GM19395 (cell line): ENCODE measurements at regions not wholly inside any gene's neighbourhood (a gene's known extent, or its start where the extent isn't known, plus 50 kb on each side); places are given as distances from the start of the nearest gene placed in this dataset.

ENCODE experiments used
- ATAC-seq: cut with Tn5 transposase; IDR thresholded peaks from one replicate; pipeline ENCODE4 v1.9.1; 2021; ENCODE audit warnings: mild to moderate bottlenecking, moderate library complexity; ENCODE audit not compliant: unreplicated experiment

DNA sequence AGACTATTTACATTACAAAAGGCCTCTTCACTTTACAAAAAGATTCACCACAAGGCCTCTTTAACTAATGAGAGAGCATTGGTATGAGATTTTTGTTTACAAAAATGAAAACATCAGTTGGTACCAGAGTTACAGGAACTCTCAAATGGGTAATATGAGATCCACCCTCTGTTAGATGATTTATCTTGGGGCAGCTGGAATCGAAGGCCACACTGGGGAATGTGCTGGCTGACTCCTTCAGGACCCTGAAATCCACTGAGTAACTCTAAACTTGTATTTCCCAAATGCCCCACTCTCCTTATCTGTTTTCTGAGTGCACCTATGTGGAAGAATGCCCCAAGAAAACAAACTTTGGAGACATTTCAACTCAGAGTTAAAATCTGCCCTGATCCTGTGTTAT is 232.9 kb upstream of the F9 start:
- no peak for ATAC-seq

- ATAC-seq = no peak
Measured at GRCh38 chrX:139293991-139294390, 236.5 kb upstream of the F9 start.

GRCh38 chrX:139290310-139290709 is 240.2 kb upstream of the F9 start:
- no peak for ATAC-seq

DNA sequence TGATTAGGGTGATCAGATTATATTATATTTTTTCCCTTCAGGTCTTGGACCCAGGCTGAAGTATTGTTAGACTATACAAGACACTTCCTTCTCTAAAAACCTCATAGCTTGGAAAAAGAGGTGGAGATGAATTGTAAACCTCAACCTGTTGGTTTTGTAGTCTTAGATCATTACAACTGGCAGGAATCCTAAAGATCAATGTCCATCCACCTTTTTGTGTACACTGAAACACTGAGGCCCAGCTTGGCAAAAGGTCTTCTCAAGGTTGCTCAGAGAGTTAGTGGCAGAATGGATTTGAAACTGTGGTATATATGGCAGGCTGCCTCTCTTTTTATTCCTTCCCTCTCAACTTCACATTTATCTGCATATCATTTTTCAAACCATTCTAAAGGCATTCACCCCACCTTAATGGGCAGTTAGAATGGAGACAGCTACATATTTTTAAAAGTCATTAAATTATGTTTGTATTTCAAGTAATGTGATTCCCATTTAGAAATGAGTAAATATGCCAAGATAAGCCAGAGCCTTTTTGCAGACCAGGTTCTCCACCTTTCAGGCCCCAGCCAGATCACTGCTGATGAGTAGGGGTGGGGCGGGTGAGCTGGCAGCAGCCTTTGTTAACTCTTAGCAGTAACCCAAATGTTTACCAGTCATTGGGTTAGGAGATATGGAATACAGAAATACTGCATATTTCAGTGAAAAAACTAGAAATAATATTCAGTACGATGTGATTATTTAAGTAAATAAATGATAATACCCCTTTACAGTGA is 243.2 kb upstream of the F9 start:
- no peak for ATAC-seq

DNA sequence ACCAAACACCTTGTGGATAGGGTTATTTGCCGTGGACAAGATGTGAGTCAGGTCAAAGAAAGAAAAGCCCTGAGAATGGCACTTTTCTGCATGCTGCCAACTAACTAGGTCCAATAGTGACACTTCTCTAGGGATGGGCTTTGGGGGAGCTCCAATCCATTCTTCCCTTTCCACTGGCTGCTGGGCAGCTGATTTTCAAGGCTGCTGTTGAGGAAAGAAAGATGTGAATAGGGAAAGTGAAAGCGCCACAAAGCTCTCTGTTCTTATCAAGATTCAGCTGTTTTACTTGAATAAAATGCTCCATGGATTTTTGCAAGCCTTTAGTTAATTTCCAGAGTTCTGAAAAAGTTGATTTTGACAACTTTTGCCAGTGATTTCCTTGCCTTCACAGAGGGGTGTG is 244.2 kb upstream of the F9 start:
- ATAC-seq = no peak

GRCh38 chrX:139267851-139268250 is 262.7 kb upstream of the F9 start:
- no peak for ATAC-seq

- ATAC-seq = no peak
Measured at GRCh38 chrX:139246295-139246694, 284.2 kb upstream of the F9 start.

- ATAC-seq = no peak
Measured at GRCh38 chrX:139237141-139237540, 293.4 kb upstream of the F9 start.

- ATAC-seq = no peak
Measured at GRCh38 chrX:139234898-139235297, 295.6 kb upstream of the F9 start.

GRCh38 chrX:139224953-139225665 is 305.4 kb upstream of the F9 start:
- ATAC-seq = no peak

- ATAC-seq = no peak
Measured at GRCh38 chrX:139222511-139223200, 307.9 kb upstream of the F9 start.

GRCh38 chrX:139213241-139213709 is 317.3 kb upstream of the F9 start:
- no peak for ATAC-seq

DNA sequence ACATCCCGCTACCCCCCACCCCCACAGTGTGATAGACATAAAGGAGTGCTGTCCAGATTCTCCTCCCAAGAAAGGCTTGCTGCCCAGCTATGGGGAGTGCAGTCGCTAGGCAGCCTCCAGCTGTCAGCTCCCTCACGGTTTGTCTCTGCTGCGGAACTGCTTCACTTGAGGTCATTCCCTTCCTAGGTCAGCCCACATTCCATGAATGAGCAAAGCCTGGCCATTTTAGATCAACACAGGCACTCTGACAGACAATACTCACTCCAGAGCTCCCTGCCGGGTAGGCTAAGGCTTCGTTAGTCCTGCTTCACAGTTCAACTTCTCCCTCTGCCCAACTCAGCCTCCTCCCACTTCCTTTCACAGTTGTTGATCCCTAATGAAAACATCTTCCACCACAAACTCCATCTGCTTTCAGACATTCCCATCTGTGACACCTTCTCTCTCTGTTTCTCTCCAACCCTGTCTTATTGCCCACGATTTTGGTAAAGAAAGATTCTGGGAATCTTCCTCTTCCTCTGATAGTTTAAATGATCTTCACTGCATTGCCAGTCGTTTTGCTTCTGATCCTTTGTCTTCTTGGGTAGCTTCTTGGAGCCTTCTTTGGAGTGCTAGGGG is 318.9 kb upstream of the F9 start:
- ATAC-seq = no peak

GRCh38 chrX:139209342-139209741 is 321.2 kb upstream of the F9 start:
- ATAC-seq = no peak

GRCh38 chrX:139207655-139208054 is 322.9 kb upstream of the F9 start:
- ATAC-seq = no peak

GRCh38 chrX:139206914-139207313 is 323.6 kb upstream of the F9 start:
- no peak for ATAC-seq

DNA sequence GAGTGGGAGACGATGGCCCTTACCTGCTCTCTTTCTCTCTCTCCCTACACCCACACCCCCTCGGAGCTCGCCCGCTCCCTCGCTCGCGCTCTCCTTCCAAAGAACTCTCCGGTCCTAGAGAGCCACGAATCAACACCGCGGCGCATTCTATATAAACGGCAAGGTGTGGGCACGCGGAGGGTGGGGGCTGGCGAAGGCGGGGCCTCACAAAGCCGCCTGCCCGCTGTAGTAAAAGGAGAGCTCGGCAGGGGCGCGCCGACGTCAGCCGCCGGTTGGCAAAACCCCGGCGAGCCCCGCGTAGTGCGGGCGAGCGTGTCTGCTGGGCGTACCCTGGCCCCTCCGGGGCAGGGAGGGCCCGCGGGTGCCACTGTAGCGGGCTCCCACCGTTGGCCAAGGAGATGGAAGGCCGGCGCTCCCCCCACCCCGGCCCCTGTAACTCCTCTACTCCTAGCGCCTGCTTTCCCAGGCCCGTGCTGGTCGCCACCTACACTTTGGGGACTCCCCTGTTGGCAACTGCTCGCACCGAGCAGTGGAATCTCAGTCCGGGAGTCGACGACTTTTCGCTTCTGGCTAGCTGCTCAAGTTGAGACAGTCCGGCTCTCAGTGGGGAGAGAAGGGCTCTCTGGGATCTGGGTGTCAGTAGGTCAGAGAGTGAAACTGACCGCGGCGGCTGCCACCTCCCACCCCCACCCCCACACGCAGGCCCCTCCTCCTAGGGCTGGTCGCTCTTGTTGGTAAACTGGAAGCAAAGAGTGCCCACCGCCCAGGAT is 325.5 kb upstream of the F9 start:
- ATAC-seq = no peak

- ATAC-seq = no peak
Measured at GRCh38 chrX:139204571-139204897, 326.0 kb upstream of the F9 start.

DNA sequence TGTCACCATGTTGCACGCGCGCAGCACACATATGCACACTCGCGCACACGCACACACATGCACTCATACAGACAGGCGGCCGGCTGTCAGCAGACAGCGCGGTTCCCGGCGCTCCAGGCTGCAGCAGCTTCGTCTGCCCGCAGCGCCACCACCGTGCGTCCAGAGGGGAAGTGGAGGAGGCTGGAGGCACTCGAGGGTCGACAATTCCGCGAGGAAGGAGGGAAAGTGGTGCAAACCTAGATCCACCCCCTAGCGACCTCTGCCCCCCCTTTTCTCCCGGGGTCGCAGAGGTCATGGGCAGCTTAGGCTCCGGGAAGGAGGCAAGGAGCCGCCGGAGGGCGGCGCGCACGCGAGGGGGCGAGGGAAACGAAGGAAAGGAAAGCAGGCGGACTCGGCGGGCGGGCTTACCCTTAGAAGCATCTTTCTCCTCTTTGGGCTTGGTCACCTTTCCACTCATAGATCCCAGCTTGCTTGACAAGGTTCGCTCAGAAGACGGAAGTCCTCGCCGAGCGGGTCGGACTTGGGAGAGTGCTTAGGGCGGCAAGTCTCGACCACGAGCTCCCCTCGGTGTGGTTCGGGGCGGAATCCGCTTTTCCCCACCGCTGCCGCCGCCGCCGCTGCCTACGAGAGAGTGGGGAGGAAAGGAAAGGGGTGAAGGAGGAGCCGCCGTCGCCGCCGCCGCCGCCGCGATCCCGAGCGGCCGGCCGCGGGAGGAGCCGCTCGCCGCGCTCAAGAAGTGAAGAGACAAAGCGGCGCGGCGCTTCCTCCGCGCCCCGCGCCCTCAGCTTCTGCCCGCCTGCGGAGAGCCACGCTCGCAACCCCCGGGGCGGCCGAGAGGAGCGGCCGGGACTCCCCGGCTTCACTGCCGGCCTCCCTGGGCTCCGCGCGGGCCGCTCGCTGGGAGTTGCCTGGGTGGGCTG is 326.6 kb upstream of the F9 start:
- no peak for ATAC-seq
